AG04449 (cell line): ENCODE measurements at regions not wholly inside any gene's neighbourhood (a gene's known extent, or its start where the extent isn't known, plus 50 kb on each side); places are given as distances from the start of the nearest gene placed in this dataset.

Source experiments
- CTCF ChIA-PET: fragments of 350-600 bp; formaldehyde crosslinking; extraction: SDS; loops from one replicate; lab custom pipeline; 2021; ENCODE audit warnings: antibody characterized with exemption; lab: Yijun Ruan, JAX
- POLR2A ChIA-PET: fragments of 400-600, 350-600 bp; formaldehyde crosslinking; extraction: SDS; loops from one replicate; lab custom pipeline; 2020; ENCODE audit warnings: antibody characterized with exemption, inconsistent platforms; lab: Yijun Ruan, JAX
- DNase-seq: peaks from one replicate; pipeline ENCODE4 v3.0.0-alpha.2; 2010; ENCODE audit warnings: low read depth, low spot score
- H3K4me3 ChIP-seq: 2 replicates; pipeline ENCODE4 v1.5.1; 2011; ENCODE audit warnings: low read depth, mild to moderate bottlenecking, control low read depth, low read length
- CTCF ChIP-seq: IDR thresholded peaks from one replicate; pipeline ENCODE4 v1.5.1; 2011; ENCODE audit warnings: mild to moderate bottlenecking, moderate library complexity, low read length, control low read depth, inconsistent platforms; ENCODE audit not compliant: insufficient read depth; ENCODE audit errors: missing control alignments

GRCh38 chr11:71097506-71098240, 154.7 kb downstream of the SHANK2 start:
- no peak for DNase-seq
- ChIA-PET CTCF (no interaction called here), POLR2A (no interaction called here)
- H3K4me3 ChIP-seq, result no peak overlapping the region
- TF ChIP-seq CTCF, result no peak

GRCh38 chr11:71096751-71097388, 155.5 kb downstream of the SHANK2 start:
- no peak for TF ChIP-seq CTCF
- no peak for DNase-seq
- POLR2A ChIA-PET, result no interaction called here
- CTCF ChIA-PET, result no interaction called here
- no peak overlapping the region for H3K4me3 ChIP-seq

GRCh38 chr11:71095294-71095850, 157.0 kb downstream of the SHANK2 start:
- CTCF ChIA-PET, result no interaction called here
- no peak overlapping the region for H3K4me3 ChIP-seq
- POLR2A ChIA-PET, result no interaction called here
- TF ChIP-seq CTCF, result no peak
- DNase-seq, result no peak

GRCh38 chr11:71094296-71095077, 157.9 kb downstream of the SHANK2 start:
- CTCF ChIA-PET, result interaction anchor here (0.6 kb wide), 1 partner anchor 139 kb away, joined by 4 read pairs; no protein-coding TSS in a partner anchor
- no peak for TF ChIP-seq CTCF
- POLR2A ChIA-PET, result no interaction called here
- H3K4me3 ChIP-seq, result no peak overlapping the region
- no peak for DNase-seq

GRCh38 chr11:71093783-71094182, 158.6 kb downstream of the SHANK2 start:
- POLR2A ChIA-PET, result no interaction called here
- no peak for DNase-seq

More at GRCh38 chr11:71093783-71094182, 158.6 kb downstream of the SHANK2 start:
- TF ChIP-seq CTCF, result no peak
- H3K4me3 ChIP-seq, result no peak overlapping the region
- CTCF ChIA-PET, result no interaction called here
